CD4-positive, alpha-beta T cell treated with Interleukin-1 beta for 1 hour (primary cell): ENCODE measurements at regions not wholly inside any gene's neighbourhood (a gene's known extent, or its start where the extent isn't known, plus 50 kb on each side); places are given as distances from the start of the nearest gene placed in this dataset.
"Not testable (repeated sequence)": the region's sequence is repeated elsewhere in the genome, so short reads cannot be mapped to it uniquely, and the experiment has no call there.

Source experiments
- DNase-seq, 2 donors: peaks; one replicate each; pipeline ENCODE4 v3.0.0-alpha.2; 2020 to 2022

GRCh38 chr3:150357923-150358607 is 50.0 kb upstream of the TSC22D2 start:
- no peak for DNase-seq

GRCh38 chr3:150357140-150357539 is 51.0 kb upstream of the TSC22D2 start:
- no peak for DNase-seq

- no peak for DNase-seq
These were observed 52.5 kb upstream of the TSC22D2 start for GRCh38 chr3:150355574-150355973.

- no peak for DNase-seq
These were observed 55.2 kb upstream of the TSC22D2 start for GRCh38 chr3:150352931-150353330.

GRCh38 chr3:150351398-150351797 is 56.7 kb upstream of the TSC22D2 start:
- no peak for DNase-seq

- no peak for DNase-seq
These were observed 58.6 kb upstream of the TSC22D2 start for GRCh38 chr3:150349314-150350097.

- DNase-seq, result no peak
These were observed 59.6 kb upstream of the TSC22D2 start for GRCh38 chr3:150348500-150348899.

GRCh38 chr3:150346981-150347863 is 60.9 kb upstream of the TSC22D2 start:
- no peak for DNase-seq

- DNase-seq, result no peak
These were observed 61.8 kb upstream of the TSC22D2 start for GRCh38 chr3:150346266-150346665.

- no peak for DNase-seq
These were observed 63.0 kb upstream of the TSC22D2 start for GRCh38 chr3:150345021-150345538.

GRCh38 chr3:150344079-150344759 is 63.9 kb upstream of the TSC22D2 start:
- DNase-seq, result no peak

GRCh38 chr3:150342896-150343467 is 65.1 kb upstream of the TSC22D2 start:
- no peak for DNase-seq

GRCh38 chr3:150341891-150342290 is 66.2 kb upstream of the TSC22D2 start:
- no peak for DNase-seq

- DNase-seq, result not testable (repeated sequence)
These were observed 71.7 kb upstream of the TSC22D2 start for GRCh38 chr3:150336363-150336762.

- no peak for DNase-seq
These were observed 72.5 kb upstream of the TSC22D2 start for GRCh38 chr3:150335631-150336030.

- DNase-seq, result no peak
These were observed 73.1 kb upstream of the TSC22D2 start for GRCh38 chr3:150334974-150335373.

- no peak for DNase-seq
These were observed 74.6 kb upstream of the TSC22D2 start for GRCh38 chr3:150333477-150333876.

- DNase-seq, result no peak
These were observed 76.0 kb upstream of the TSC22D2 start for GRCh38 chr3:150331978-150332568.

- DNase-seq, result no peak
These were observed 77.2 kb upstream of the TSC22D2 start for GRCh38 chr3:150330872-150331271.

- no peak for DNase-seq
These were observed 77.9 kb upstream of the TSC22D2 start for GRCh38 chr3:150330174-150330573.

- no peak for DNase-seq
These were observed 78.7 kb upstream of the TSC22D2 start for GRCh38 chr3:150329408-150329807.

- DNase-seq, result no peak
These were observed 79.5 kb upstream of the TSC22D2 start for GRCh38 chr3:150328654-150329040.
